GM13977 (cell line): ENCODE measurements at regions not wholly inside any gene's neighbourhood (a gene's known extent, or its start where the extent isn't known, plus 50 kb on each side); places are given as distances from the start of the nearest gene placed in this dataset.

Source experiments
- DNase-seq: peaks from one replicate; pipeline ENCODE4 v3.0.0; 2012; ENCODE audit warnings: low spot score
- CTCF ChIP-seq: IDR thresholded peaks from 2 replicates; pipeline ENCODE4 v1.5.1; 2012; ENCODE audit warnings: mild to moderate bottlenecking, control low read depth; ENCODE audit not compliant: insufficient read depth; ENCODE audit errors: extremely low read depth, missing control alignments
- in situ Hi-C: fragments of 300-500 bp; cut with MboI; formaldehyde crosslinking; loops from one replicate; pipeline ENCODE4 v1.12.0; 2022; ENCODE audit warnings: low sequenced_read_pairs, low pct_unique_long_range_greater_than_20kb, mixed read lengths, inconsistent platforms; ENCODE audit not compliant: unreplicated experiment

- in situ Hi-C loops = no loop called here
- no peak for TF ChIP-seq CTCF
- DNase-seq = no peak
Measured at GRCh38 chr15:62979252-62979651, 63.3 kb upstream of the TPM1 start.

GRCh38 chr15:62981071-62981470 is 61.5 kb upstream of the TPM1 start:
- TF ChIP-seq CTCF = no peak
- no peak for DNase-seq
- in situ Hi-C loops = no loop called here

GRCh38 chr15:62983956-62984355 is 58.6 kb upstream of the TPM1 start:
- in situ Hi-C loops = no loop called here
- no peak for DNase-seq
- TF ChIP-seq CTCF = no peak

- no peak for TF ChIP-seq CTCF
- DNase-seq = no peak
- in situ Hi-C loops = no loop called here
Measured at GRCh38 chr15:62985768-62986167, 56.8 kb upstream of the TPM1 start.

- TF ChIP-seq CTCF = no peak
- in situ Hi-C loops = no loop called here
- no peak for DNase-seq
Measured at GRCh38 chr15:62986948-62987347, 55.6 kb upstream of the TPM1 start.

- in situ Hi-C loops = no loop called here
- DNase-seq = no peak
- TF ChIP-seq CTCF = no peak
Measured at GRCh38 chr15:62988701-62989100, 53.8 kb upstream of the TPM1 start.
